ENCODE measurements at regions not wholly inside any gene's neighbourhood (a gene's known extent, or its start where the extent isn't known, plus 50 kb on each side); places are given as distances from the start of the nearest gene placed in this dataset.

DNA sequence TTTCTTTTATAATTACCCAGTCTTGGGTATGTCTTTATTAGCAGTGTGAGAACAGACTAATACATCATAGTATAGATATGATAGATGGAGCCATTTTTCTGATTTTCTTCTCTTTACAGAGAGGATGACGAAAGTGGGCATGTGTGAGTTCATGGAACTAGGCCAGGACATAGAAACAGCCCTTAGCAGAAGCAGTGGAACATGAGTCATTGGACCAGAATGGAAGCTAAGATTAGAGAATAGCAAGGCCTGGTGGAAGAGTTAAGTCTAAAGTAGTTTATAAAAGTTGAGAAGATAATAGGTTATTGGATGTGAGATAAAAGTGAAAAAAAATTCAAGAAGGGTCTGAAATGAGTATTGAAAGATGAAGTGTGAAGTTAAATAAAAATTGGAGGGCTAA, 97.0 kb upstream of the MPPED2 start:
- Mint-ChIP-seq H3K4me3 (no peak overlapping the region), H3K36me3 (no peaks in the 10 kb centered on the region), H3K9me3 (peaks cover 0 to 17% (median 0%) of the 10 kb centered on the region in 9 donors), H3K4me1 (no peaks in the 10 kb centered on the region), H3K27me3 (peaks cover 0 to 1% (median 0%) of the 10 kb centered on the region in 5 donors), H3K27ac (no peak overlapping the region)
- ATAC-seq (no peak), DNase-seq (no peak)
- POLR2A ChIA-PET = no interaction called here

DNA sequence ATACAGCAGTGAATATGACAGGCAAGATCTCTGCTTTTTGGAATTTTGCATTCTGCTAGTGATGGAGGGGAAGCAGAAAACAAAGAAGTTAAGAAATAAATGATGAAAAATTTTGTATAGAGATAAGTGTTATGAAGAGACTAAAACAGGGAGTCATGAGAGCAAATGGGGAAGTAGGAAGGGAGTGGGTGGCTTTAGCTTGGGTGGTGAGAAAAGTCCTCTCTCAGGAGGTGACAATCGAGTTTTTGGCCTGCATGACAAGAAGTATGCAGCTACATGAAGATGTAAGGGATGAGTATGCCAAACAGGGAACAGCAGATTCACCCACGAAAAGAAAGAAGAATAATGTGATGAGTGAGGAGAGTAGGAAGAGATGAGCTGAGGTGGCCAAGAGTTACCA, 80.7 kb upstream of the MPPED2 start:
- Mint-ChIP-seq H3K9me3 (peaks cover 0 to 20% (median 0%) of the 10 kb centered on the region in 9 donors), H3K27me3 (peaks cover 0 to 10% (median 1%) of the 10 kb centered on the region in 5 donors), H3K4me1 (no peaks in the 10 kb centered on the region), H3K36me3 (no peaks in the 10 kb centered on the region), H3K4me3 (no peak overlapping the region), H3K27ac (no peak overlapping the region)
- ATAC-seq (no peak), DNase-seq (no peak)
- POLR2A ChIA-PET = no interaction called here

DNA sequence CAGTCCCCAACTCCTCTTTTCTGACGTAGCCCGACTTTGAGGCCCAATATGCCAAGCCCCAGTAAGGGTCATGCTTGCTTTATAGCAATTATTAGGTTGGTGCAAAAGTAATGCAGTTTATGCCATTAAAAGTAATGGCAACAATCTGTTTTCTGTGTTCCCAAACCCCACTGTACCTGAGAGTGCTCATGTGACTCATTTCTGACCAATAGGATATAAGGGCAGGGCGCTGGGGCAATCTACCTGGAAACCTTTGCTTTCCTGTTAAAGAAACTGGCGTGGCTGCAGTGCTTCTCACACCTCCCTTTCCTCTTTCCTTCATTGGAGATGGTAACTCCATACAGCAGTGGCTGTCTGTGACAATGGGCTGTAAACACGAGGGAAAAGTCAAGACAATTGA, 78.9 kb upstream of the MPPED2 start:
- Mint-ChIP-seq H3K4me1 (no peaks in the 10 kb centered on the region), H3K27me3 (no peaks in the 10 kb centered on the region), H3K36me3 (no peaks in the 10 kb centered on the region), H3K4me3 (no peak overlapping the region), H3K9me3 (peaks cover 0 to 11% (median 0%) of the 10 kb centered on the region in 9 donors), H3K27ac (no peak overlapping the region)
- no peak for ATAC-seq
- no peak for DNase-seq
- POLR2A ChIA-PET = no interaction called here

DNA sequence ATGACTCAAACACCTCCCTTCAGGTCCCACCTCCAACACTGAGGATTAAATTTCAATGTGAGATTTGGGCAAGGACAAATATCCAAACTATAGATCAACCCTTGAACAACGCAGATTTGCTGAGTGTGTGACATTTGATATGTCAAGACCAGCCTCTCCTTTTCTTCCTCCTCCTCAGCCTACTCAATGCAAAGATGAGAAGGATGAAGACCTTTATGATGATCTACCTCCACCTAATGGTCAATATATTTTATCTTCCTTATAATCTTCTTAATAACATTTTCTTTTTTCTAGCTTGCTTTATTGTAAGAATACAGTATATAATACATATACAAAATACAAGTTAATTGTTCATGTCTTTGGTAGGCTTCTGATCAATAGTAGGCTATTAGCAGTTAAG, 67.5 kb upstream of the MPPED2 start:
- H3K4me3 Mint-ChIP-seq = no peak overlapping the region
- no peaks in the 10 kb centered on the region for H3K36me3 Mint-ChIP-seq
- ATAC-seq (no peak), DNase-seq (no peak)
- H3K27me3 Mint-ChIP-seq = peaks cover 0 to 3% (median 0%) of the 10 kb centered on the region in 5 donors
- H3K4me1 Mint-ChIP-seq = no peaks in the 10 kb centered on the region
- peaks cover 0 to 3% (median 0%) of the 10 kb centered on the region in 9 donors for H3K9me3 Mint-ChIP-seq
- POLR2A ChIA-PET = no interaction called here
- no peak overlapping the region for H3K27ac Mint-ChIP-seq

DNA sequence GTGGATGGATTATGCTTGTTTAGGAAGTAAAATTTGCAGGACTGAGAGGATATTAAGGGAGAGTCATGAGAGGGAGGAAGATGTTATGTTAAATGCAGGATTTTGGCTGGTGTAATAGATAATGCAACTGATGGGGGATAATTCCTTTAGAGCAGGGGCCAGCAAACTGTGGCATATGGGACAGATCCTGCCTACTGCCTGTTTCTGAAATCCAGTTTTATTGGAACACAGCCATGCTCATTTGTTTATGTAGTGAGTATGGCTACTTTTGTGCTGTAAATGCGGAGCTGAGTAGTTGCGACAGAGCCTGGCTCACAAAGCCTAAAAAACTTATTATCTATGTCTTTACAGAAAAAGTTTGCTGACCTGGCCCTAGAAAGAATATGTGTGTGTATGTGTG, 66.6 kb upstream of the MPPED2 start:
- no peak for ATAC-seq
- Mint-ChIP-seq H3K4me1 (no peaks in the 10 kb centered on the region), H3K27me3 (peaks cover 0 to 3% (median 0%) of the 10 kb centered on the region in 5 donors), H3K27ac (no peak overlapping the region), H3K9me3 (peaks cover 0 to 3% (median 0%) of the 10 kb centered on the region in 9 donors), H3K36me3 (no peaks in the 10 kb centered on the region), H3K4me3 (no peak overlapping the region)
- POLR2A ChIA-PET = no interaction called here
- no peak for DNase-seq

DNA sequence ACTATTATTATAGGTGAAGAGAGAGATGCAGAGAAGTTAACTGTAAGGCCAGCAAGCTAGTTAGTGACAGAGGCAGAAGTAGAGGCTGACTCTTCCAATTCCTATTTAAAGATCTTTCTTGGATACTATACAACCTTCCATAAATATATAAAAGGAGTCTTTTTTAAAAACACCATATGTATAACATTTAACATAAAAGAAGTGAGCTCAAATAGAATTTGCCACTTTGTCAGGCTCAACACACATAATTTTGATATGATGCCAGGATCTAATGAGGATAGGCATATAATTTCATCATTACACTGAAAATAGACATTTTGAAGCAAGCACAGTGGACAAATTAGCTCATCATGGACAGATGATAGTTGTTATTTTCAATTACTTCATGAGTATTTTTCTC, 64.1 kb upstream of the MPPED2 start:
- Mint-ChIP-seq H3K36me3 (no peaks in the 10 kb centered on the region), H3K27ac (no peak overlapping the region), H3K9me3 (peaks cover 0 to 8% (median 0%) of the 10 kb centered on the region in 9 donors), H3K4me3 (no peak overlapping the region), H3K4me1 (no peaks in the 10 kb centered on the region), H3K27me3 (peaks cover 0 to 3% (median 0%) of the 10 kb centered on the region in 5 donors)
- DNase-seq (no peak), ATAC-seq (no peak)
- POLR2A ChIA-PET = no interaction called here

Measured in naive thymus-derived CD8-positive, alpha-beta T cell (primary cell).